ENCODE measurements at regions not wholly inside any gene's neighbourhood (a gene's known extent, or its start where the extent isn't known, plus 50 kb on each side); places are given as distances from the start of the nearest gene placed in this dataset.
"Not testable (repeated sequence)": the region's sequence is repeated elsewhere in the genome, so short reads cannot be mapped to it uniquely, and the experiment has no call there.

- no peak for DNase-seq
These were observed 596.1 kb upstream of the CITED2 start for GRCh38 chr6:139970591-139970991.

DNA sequence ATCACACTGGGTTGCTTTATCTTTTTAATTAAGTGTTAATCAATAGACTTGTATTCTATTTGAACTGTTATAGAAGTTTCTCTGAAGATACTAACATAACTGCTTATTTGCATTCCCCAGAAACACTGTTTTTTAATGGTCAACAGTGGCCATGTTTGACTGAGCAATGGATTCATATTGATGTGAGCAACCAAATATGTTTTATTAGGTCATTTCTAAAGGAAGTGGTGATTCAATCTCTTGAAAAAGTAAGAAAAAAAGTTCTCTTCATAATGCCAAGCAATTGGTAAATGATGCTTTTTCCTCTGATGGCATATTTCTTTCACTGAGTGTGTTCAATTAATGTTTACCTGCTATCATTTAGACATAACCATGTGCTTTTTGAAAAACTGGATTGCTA is 593.0 kb upstream of the CITED2 start:
- no peak for DNase-seq

- peak; percentile 19 for DNase-seq
These were observed 590.9 kb upstream of the CITED2 start for GRCh38 chr6:139965393-139965792.

DNA sequence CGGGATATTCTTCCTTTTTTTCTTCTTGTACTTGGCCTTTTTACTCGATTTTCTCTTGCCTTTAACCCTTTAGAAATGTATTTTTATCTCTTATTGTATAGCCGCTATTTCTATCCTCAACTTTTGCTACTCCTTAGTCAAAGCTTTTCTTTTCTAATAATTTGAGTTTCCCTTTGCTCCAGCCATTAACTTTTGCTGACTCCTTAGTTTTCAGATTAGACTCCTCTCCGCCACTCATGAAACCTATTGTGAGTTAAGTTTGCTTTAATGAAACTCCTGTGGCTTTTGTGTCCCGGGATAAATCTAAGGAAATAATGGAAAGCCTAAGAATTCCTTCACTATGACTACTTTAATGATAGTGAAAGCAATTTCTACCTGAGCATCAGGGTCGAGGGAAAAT is 590.3 kb upstream of the CITED2 start:
- DNase-seq, result no peak

GRCh38 chr6:139962654-139963347 is 588.4 kb upstream of the CITED2 start:
- no peak for DNase-seq

DNA sequence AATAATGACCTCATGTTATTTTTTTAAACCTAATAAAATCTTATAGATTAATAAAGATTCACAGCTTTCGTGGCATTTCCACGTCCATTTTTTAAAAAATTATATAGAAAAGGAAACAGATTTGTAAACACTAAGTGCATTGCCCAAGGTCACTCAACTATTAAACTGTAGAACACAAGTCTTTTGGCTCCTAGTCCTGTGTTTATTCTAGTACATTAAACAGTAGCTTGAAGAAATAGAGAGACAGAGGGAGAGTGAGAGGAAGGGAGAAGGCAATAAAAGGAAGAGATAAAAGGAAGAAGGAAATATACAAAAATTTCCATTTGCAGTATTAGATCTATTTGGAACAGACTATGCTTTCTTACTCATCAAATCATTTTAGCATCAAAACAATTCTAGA is 586.7 kb upstream of the CITED2 start:
- no peak for DNase-seq

DNA sequence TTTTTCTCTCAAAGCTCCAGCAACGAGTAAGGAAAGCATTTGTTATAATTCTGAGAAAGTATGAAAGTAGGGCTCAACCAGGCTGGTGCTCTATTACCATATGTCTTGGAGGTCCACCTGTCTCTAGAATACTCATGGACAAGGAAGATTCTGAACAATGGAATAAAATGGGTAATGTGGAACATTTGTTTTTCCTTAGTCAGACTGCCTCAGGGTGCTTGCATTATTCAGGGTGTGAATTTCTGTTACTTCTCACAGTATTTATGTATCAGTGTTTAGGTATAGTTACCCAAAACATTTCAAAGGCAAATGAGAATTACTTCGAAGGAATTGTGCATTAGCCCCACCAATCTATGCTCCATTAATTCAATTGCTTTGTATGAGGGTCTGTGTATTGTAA is 586.2 kb upstream of the CITED2 start:
- no peak for DNase-seq

DNA sequence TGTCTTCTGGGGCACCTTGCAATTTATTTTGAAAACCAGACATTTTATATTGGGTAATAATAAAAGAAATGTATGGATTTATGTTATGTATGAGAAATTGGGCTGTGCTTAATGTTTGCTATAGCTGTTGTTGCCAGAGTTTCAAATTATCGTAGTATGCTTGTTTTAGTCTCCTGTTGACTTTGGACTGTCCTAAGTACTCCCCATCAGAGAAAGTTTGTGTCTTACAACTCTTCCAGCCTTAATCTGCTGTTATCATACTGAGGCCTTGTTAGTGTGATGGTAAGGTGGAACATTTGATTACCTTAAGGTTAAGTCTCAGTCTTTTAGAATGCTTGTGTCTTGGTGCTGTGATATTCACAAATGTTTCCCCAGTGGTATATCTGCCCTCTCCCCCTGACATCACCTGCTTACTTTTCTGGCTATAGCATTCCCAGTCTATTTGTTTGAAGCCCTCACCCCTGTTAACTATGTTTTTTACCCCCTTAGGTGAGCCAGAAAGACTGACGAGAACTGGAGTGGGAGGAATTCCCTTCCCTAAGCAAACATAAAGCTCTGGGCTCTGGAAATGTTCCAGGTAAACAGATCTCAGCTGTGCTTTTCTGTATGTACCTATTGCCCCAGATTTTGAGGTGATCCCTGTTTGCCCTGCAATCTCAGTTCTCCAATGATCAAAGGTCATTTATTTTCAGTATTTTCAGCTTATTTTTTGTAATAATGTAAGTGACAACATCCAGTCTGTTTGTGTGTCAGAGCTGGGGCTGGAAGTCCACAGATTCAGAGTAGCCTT is 581.1 kb upstream of the CITED2 start:
- DNase-seq, result no peak

DNA sequence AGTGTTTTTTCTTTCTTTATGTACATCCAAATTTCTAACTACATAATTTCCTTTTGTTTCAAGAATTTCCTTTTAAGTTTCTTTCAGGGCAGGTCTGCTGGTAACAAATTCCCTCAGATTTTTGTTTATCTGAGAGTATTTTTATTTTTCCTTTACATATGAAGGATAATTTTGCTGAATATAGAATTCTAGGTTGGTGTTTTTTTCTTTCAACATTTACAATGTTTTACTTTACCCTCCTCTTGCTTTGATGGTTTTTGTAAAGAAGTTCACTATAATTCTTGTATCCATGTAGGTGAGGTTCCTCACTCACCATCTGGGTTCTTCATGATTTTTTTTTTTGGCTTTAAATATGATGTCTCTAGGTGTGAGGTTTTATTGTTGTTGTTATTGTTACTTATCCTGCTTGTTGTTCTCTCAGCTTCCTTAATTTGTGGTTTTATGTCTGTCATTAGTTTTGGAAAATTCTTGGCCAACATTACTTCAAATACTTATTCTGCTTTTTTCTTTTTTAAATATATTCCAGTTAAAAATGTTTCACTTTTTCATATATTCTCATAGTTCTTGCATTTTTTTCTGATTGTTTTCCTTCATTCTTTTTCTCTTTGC is 580.1 kb upstream of the CITED2 start:
- no peak for DNase-seq

DNA sequence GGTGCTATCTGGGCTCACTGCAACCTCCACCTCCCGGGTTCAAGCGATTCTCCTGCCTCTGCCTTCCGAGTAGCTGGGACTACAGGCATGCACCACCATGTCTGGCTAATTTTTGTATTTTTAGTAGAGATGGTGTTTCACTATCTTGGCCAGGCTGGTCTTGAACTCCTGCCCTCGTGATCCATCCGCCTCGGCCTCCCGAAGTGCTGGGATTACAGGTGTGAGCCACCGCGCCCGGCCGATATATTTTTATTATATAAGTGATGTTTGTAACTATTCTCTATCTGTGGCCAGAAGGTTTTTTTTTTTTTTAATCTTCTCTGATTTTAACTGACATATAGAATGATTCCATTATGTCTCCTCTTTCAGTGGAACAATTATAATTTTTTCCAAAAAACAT is 579.3 kb upstream of the CITED2 start:
- DNase-seq, result not testable (repeated sequence)

DNA sequence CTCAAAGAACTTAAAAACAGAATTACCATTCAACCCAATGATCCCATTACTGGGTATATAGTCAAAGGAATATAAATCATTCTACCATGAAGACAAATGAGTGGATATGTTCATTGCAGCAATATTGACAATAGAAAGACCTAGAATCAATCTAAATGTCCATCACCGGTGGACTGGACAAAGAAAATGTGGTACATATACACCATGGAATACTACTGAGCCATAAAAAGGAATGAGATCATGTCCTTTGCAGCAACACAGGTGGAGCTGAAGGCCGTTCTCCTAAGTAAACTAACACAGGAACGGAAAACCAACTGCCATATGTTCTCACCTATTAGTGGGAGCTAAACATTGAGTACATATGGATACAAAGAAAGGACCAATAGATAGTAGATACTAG is 576.7 kb upstream of the CITED2 start:
- DNase-seq, result no peak

DNA sequence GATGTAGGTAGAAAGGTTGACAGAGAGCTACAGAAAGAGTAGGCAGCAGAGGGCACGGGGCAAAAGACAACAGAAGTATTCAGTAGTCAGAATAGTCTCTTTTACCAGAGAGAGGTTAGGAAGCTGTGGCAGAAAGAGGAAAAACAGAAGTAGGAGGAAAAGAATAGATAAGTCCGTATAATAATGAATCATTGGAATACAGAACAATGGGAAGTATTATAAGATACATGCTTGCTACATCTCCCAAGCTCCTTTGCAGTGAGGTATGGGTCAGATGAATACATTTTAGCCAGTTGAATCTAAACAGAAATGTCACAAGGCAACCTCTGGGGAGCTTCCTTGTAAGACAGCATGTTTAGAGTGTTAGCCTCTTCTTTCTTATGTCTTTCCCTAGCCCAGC is 570.5 kb upstream of the CITED2 start:
- no peak for DNase-seq

DNA sequence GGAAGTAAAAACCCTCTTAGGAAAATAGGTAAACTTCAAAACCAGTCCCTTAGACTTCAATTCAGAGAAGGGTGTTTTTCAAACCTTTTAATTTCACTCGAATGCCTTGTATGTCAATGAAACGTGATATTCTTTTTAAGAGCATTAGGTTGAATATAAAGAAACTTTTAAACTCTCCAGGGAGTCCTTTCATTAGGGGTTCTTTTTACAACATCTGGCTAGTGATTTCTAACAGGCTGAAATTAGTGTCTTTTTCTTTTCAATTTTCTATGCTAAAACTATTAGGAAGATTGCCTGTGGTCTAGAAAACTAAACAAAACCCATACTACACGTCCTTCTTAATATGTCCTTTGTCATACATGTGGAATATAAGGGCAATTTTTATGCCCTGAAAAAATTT is 569.7 kb upstream of the CITED2 start:
- no peak for DNase-seq

GRCh38 chr6:139943391-139943790 is 568.9 kb upstream of the CITED2 start:
- DNase-seq, result peak; percentile 76

DNA sequence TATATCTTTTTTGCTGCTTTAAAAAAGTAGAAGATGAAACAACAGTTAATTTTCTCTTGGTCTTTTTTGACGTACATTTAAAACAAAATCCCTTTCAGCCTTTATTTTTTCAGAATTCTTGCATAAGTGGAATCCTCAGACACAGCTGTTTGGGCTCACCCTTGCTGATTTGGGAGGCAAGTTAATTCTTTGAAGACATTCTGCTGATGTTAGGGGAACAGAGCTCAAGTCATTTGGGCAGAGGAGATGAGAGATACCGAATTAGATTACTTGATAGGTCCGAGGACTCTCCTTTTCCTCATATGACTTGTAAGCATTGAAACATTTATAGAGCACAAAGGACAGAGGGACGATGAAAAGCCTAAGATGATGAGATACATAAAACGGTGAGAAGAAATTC is 567.9 kb upstream of the CITED2 start:
- DNase-seq, result no peak

DNA sequence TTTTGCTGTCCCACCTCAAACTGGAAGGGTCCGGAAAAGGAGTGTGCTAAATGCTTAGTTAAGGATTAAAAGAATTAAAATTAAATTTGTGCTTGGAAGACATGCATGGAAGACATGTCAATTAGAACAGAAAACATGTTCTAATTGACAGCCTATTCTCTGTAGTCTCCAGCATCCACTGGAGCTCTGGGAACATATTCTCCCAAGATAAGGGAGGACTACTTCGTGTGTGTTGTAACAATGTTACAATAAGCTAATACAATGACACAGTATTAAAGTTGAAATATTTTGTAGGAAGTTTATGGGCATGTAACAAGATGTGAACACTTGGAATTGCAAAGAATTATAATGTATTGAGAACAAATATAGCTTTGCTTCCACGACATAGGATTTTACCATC is 567.4 kb upstream of the CITED2 start:
- DNase-seq, result no peak

DNA sequence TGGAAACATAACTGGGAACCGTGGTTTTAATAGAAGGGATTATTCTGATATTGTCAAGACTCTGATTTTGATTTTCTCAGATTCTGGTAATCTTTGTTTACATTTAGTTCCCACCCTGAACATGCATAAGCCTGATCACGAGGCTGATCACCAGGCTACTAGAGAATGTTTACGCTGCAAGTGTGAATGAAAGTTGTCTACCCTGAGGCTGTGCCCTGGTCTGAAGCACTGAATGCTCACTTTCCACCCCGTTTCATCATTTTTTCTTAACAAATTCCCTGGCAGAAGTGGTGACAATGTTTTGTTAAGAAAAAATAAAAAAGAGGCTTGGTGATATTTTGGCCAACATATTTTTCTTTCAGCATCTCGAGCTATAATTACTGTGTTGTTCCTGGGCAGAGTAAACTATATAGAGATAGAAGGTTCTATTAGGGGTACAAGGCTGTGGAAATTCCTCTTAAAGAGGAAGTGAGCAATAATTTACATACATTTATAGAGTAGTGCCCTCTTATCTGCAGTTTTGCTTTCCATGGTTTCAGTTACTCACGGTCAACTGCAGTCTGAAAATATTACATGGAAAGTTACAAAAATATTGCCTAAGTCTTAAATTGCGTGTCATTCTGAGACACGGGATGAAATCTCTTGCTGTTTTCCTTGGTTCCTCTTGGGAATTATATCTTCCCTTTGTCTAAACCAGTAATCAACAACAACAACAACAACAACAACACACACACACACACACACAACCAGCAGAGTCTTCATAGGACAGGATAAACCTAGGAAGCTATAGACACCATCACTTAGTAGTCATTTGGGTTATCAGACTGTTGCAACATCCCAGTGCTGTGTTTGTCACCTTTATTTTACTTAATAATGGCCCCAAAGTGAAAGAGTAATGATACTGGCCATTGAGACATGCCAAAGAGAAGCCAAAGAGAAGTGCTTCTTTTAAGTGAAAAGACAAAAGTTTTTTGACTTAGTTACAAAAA is 566.6 kb upstream of the CITED2 start:
- no peak for DNase-seq

DNA sequence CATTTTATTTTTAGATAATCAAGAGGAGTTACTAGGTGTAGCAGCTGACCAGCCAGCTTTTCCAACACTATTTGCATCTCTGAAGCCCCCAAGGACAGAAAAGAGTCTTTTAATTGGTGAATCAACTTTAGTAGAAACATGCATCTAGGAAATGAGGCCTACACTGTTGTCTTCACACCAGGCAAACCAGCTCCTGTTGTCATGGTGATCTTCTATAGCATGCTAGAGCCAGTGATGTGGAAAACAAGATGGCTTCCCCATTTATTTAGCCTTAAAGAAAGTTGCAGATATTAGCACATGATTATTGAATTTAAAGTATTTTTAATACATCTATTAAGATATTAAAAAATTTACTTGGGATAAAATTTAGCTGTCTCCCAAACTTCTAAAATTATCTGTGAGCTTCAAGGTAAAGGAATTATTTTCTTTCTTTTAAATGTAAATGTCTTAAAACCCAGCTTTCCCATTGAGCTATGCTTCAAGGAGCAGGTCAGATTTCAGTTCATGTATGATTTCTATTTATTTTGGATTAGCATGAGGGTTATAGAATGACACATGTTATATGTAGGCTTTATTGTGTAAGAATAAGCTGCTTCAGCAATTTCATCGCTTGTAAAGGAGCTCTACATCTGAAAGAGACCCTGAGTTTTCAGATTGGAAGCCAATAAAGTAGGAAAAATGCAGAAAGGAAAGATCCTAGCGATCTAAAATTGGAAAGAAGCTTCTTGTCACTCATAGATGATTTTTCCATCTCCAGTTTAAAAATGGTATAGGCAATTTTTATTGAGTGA is 564.9 kb upstream of the CITED2 start:
- DNase-seq, result no peak

GRCh38 chr6:139932671-139933070 is 558.2 kb upstream of the CITED2 start:
- DNase-seq, result no peak

GRCh38 chr6:139931747-139932146 is 557.3 kb upstream of the CITED2 start:
- DNase-seq, result no peak

DNA sequence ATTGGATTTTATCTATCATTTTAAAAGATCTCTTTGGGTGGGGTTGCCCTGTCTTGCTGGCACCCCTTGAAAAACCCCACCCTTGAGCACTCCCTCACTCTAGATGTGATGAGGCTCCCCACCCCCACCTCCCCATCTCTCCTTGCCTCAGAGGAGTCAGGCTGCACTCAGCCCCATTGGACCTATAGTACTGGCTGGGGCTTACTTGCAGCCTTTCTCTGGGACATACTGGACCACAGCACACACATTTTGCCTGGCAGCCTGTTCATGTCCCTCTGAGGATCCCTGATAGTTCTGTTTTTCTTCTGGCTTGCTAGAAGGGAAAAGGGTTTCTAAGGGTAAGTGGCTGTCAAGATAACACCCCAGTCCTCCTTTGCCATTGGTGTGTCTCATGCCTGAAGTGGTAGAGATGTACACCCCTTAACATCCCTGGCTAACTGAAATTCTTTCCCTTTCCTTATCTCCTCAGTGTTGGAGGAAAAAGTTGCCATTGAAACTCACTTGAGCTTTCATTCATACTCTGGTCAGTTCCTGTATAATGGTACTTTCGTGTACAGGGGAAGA is 553.4 kb upstream of the CITED2 start:
- no peak for DNase-seq
